ENCODE measurements at regions not wholly inside any gene's neighbourhood (a gene's known extent, or its start where the extent isn't known, plus 50 kb on each side); places are given as distances from the start of the nearest gene placed in this dataset.
"Not testable (repeated sequence)": the region's sequence is repeated elsewhere in the genome, so short reads cannot be mapped to it uniquely, and the experiment has no call there.

- no peak for TF ChIP-seq EZH2phosphoT487 (IDR thresholded peaks at IDR 0.05; ENCODE audit: borderline replicate concordance)
- TF ChIP-seq, protein P1, sequence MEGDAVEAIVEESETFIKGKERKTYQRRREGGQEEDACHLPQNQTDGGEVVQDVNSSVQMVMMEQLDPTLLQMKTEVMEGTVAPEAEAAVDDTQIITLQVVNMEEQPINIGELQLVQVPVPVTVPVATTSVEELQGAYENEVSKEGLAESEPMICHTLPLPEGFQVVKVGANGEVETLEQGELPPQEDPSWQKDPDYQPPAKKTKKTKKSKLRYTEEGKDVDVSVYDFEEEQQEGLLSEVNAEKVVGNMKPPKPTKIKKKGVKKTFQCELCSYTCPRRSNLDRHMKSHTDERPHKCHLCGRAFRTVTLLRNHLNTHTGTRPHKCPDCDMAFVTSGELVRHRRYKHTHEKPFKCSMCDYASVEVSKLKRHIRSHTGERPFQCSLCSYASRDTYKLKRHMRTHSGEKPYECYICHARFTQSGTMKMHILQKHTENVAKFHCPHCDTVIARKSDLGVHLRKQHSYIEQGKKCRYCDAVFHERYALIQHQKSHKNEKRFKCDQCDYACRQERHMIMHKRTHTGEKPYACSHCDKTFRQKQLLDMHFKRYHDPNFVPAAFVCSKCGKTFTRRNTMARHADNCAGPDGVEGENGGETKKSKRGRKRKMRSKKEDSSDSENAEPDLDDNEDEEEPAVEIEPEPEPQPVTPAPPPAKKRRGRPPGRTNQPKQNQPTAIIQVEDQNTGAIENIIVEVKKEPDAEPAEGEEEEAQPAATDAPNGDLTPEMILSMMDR (conservative IDR thresholded peaks at IDR 0.05; ENCODE audit: low read length) = no peak
- Histone ChIP-seq H3K4me2 (ENCODE audit: low read depth, low read length, poor library complexity, severe bottlenecking) (no peak overlapping the region), H3K9ac (ENCODE audit: low read depth, low read length, poor library complexity, severe bottlenecking) (no peak overlapping the region), H3K27me3 (ENCODE audit: insufficient read depth, low read length, poor library complexity, severe bottlenecking) (no peaks in the 10 kb centered on the region), H3K79me2 (ENCODE audit: insufficient read depth, low read length) (no peaks in the 10 kb centered on the region), H3K9me3 (ENCODE audit: insufficient read depth, low read depth, low read length) (no peaks in the 10 kb centered on the region), H3K4me1 (ENCODE audit: insufficient read depth, low read length, poor library complexity, severe bottlenecking) (no peaks in the 10 kb centered on the region), H3K9me2 (replicated peaks; ENCODE audit: low read depth, low read length) (no peaks in the 10 kb centered on the region), H4K20me1 (ENCODE audit: insufficient read depth, low read length, poor library complexity, severe bottlenecking) (no peaks in the 10 kb centered on the region), H3K4me3 (ENCODE audit: low read length, poor library complexity, severe bottlenecking) (no peak overlapping the region), H3K36me3 (ENCODE audit: insufficient read depth, low read length) (no peaks in the 10 kb centered on the region), H3F3A (ENCODE audit: low read depth) (no peaks in the 10 kb centered on the region), H2AFZ (ENCODE audit: low read length) (no peak overlapping the region)
These were observed 207.0 kb downstream of the RRAGB start for GRCh38 chrX:55924574-55924973.

DNA sequence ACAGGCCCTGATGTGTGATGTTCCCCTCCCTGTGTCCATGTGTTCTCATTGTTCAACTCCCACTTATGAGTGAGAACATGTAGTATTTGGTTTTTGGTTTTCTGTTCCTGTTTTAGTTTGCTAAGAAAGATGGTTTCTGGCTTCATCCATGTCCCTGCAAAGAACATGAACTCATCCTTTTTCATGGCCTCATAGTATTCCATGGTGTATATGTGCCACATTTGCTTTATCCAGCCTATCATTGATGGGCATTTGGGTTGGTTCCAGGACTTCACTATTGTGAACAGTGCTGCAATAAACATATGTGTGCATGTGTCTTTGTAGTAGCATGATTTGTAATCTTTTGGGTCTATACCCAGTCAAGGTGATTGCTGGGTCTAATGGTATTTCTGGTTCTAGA, 211.0 kb downstream of the RRAGB start:
- not testable (repeated sequence) for H3K9ac ChIP-seq (ENCODE audit: low read depth, low read length, poor library complexity, severe bottlenecking); H3K9me2 ChIP-seq (replicated peaks; ENCODE audit: low read depth, low read length)

More for the DNA sequence above, 211.0 kb downstream of the RRAGB start:
- not testable (repeated sequence) for H3K9me3 ChIP-seq (ENCODE audit: insufficient read depth, low read depth, low read length); H3K79me2 ChIP-seq (ENCODE audit: insufficient read depth, low read length); H3F3A ChIP-seq (ENCODE audit: low read depth); H3K27me3 ChIP-seq (ENCODE audit: insufficient read depth, low read length, poor library complexity, severe bottlenecking); H3K36me3 ChIP-seq (ENCODE audit: insufficient read depth, low read length); H3K4me2 ChIP-seq (ENCODE audit: low read depth, low read length, poor library complexity, severe bottlenecking); H2AFZ ChIP-seq (ENCODE audit: low read length); H3K4me1 ChIP-seq (ENCODE audit: insufficient read depth, low read length, poor library complexity, severe bottlenecking); H3K4me3 ChIP-seq (ENCODE audit: low read length, poor library complexity, severe bottlenecking); H4K20me1 ChIP-seq (ENCODE audit: insufficient read depth, low read length, poor library complexity, severe bottlenecking)

All from Loucy (cell line).